HG02970 (cell line): ENCODE measurements at regions not wholly inside any gene's neighbourhood (a gene's known extent, or its start where the extent isn't known, plus 50 kb on each side); places are given as distances from the start of the nearest gene placed in this dataset.
"Not testable (repeated sequence)": the region's sequence is repeated elsewhere in the genome, so short reads cannot be mapped to it uniquely, and the experiment has no call there.

Experiments
- ATAC-seq: cut with Tn5 transposase; IDR thresholded peaks from one replicate; pipeline ENCODE4 v1.9.1; 2021; ENCODE audit warnings: mild to moderate bottlenecking, moderate library complexity, moderate number of reproducible peaks; ENCODE audit not compliant: unreplicated experiment, low FRiP score

- no peak for ATAC-seq
Observed at GRCh38 chr1:224529844-224530243, 86.3 kb upstream of the CNIH3 start.

GRCh38 chr1:224533517-224533916 lies 82.6 kb upstream of the CNIH3 start:
- no peak for ATAC-seq

- no peak for ATAC-seq
Observed at GRCh38 chr1:224534731-224535130, 81.4 kb upstream of the CNIH3 start.

GRCh38 chr1:224535641-224536040 lies 80.5 kb upstream of the CNIH3 start:
- no peak for ATAC-seq

GRCh38 chr1:224539971-224540370 lies 76.1 kb upstream of the CNIH3 start:
- no peak for ATAC-seq

- no peak for ATAC-seq
Observed at GRCh38 chr1:224540535-224540934, 75.6 kb upstream of the CNIH3 start.

- ATAC-seq, result no peak
Observed at GRCh38 chr1:224541072-224541790, 74.9 kb upstream of the CNIH3 start.

- ATAC-seq, result no peak
Observed at GRCh38 chr1:224541901-224542630, 74.1 kb upstream of the CNIH3 start.

- no peak for ATAC-seq
Observed at GRCh38 chr1:224542783-224543440, 73.2 kb upstream of the CNIH3 start.

GRCh38 chr1:224543453-224543852 lies 72.7 kb upstream of the CNIH3 start:
- no peak for ATAC-seq

GRCh38 chr1:224544346-224545110 lies 71.6 kb upstream of the CNIH3 start:
- no peak for ATAC-seq

GRCh38 chr1:224545571-224545970 lies 70.5 kb upstream of the CNIH3 start:
- ATAC-seq, result no peak

GRCh38 chr1:224548676-224549075 lies 67.4 kb upstream of the CNIH3 start:
- ATAC-seq, result no peak

- ATAC-seq, result not testable (repeated sequence)
Observed at GRCh38 chr1:224551189-224551588, 64.9 kb upstream of the CNIH3 start.

GRCh38 chr1:224554056-224554455 lies 62.1 kb upstream of the CNIH3 start:
- no peak for ATAC-seq

- ATAC-seq, result no peak
Observed at GRCh38 chr1:224554620-224555259, 61.4 kb upstream of the CNIH3 start.

GRCh38 chr1:224558904-224559303 lies 57.2 kb upstream of the CNIH3 start:
- no peak for ATAC-seq

- ATAC-seq, result no peak
Observed at GRCh38 chr1:224559981-224560728, 56.0 kb upstream of the CNIH3 start.

GRCh38 chr1:224562881-224563280 lies 53.2 kb upstream of the CNIH3 start:
- ATAC-seq, result not testable (repeated sequence)

- ATAC-seq, result no peak
Observed at GRCh38 chr1:224563666-224564065, 52.5 kb upstream of the CNIH3 start.
